Activated CD4-positive, CD25-positive, alpha-beta regulatory T cell treated with anti-CD3 and anti-CD28 coated beads, Interleukin-2, amount 50 U/mL, for 16 hours (primary cell): ENCODE measurements at regions not wholly inside any gene's neighbourhood (a gene's known extent, or its start where the extent isn't known, plus 50 kb on each side); places are given as distances from the start of the nearest gene placed in this dataset.
"Not testable (repeated sequence)": the region's sequence is repeated elsewhere in the genome, so short reads cannot be mapped to it uniquely, and the experiment has no call there.

Experiments used
- DNase-seq: peaks from one replicate; pipeline ENCODE4 v3.0.0-alpha.2; 2020; ENCODE audit warnings: low read depth, low spot score

DNA sequence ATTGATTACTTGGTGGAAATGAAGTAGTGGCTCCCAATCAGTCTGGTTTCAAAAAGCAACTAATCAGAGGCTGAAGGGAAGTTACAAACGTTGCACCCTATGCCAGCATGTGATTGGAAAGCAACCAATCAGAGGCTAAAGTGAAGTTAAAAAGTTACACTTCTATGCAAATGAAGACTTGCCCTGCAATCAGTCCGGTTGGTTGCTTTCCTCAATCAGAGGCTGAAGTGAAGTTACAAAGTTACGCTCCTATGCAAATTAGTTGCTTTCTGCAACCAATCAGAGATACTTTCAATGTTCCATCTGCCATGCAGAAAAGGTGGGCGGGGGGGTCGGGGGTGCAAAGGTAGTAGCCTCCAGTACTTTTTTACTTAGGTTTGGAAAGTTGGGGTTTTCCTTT, 1077.1 kb downstream of the TYW1 start:
- no peak for DNase-seq

DNA sequence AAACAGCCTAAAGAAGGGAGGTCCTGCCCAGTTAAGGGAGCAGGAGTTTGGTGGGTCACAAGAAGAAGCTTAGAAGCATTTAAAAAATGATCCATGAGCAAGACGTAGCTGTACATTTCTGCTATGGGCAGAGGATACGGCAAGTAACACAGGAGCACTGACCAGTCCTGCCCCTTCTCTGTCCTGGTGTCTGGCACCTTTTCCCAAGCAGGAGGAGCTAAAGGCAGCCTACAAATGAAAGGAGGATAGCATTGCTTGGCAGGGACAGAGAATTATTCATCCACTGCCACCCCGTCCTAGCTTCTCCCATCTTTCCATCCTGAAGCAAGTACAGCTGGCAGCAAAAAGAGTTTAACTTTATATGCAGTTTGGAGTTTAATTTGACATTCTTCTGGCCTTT, 1077.6 kb downstream of the TYW1 start:
- DNase-seq: no peak

DNA sequence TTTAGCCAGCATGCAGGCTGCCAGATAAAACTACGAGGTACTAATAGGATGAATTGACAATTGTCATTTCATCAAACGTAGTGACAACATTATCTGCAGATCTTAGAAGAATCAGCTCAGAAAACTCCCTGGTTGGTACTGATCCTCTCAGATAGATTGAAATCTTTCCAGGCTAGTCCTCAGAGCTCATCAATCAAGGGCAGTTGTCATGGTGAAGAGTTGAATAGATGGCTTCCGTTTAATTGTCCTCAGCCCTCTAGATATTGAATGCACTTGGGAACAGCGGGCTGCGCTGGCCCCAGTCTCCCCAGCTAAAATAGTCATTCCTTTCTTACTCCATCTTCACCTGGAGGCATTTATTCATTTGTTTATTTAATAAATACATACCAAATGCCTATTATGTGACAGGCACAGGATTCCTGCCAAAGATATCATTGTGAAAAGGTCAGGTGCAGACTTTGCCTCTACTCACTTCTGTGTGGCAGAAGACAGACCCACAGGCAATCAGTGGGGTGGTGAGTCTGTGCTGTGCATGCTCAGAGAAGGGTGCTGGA, 1081.6 kb downstream of the TYW1 start:
- no peak for DNase-seq

DNA sequence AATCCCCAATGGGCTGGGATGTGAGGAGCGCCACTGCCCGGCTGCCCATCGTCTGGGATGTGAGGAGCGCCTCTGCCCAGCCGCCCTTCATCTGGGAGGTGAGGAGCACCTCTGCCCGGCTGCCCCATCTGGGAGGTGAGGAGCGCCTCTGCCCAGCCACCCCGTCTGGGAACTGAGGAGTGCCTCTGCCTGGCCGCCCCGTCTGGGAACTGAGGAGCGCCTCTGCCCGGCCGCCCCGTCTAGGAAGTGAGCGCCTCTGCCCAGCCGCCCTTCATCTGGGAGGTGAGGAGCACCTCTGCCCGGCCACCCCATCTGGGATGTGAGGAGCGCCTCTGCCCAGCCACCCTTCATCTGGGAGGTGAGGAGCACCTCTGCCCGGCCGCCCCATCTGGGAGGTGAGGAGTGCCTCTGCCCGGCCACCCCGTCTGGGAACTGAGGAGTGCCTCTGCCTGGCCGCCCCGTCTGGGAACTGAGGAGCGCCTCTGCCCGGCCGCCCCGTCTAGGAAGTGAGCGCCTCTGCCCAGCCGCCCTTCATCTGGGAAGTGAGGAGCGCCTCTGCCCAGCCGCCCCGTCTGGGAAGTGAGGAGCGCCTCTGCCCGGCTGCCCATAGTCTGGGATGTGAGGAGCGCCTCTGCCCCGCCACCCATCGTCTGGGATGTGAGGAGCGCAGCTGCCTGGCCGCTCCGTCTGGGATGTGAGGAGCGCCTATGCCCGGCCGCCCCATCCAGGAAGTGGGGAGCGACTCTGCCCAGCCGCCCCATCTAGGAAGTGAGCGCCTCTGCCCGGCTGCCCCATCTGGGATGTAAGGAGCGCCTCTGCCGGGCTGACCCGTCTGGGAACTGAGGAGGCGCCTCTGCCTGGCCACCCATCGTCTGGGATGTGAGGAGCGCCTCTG, 1085.7 kb downstream of the TYW1 start:
- DNase-seq: not testable (repeated sequence)

DNA sequence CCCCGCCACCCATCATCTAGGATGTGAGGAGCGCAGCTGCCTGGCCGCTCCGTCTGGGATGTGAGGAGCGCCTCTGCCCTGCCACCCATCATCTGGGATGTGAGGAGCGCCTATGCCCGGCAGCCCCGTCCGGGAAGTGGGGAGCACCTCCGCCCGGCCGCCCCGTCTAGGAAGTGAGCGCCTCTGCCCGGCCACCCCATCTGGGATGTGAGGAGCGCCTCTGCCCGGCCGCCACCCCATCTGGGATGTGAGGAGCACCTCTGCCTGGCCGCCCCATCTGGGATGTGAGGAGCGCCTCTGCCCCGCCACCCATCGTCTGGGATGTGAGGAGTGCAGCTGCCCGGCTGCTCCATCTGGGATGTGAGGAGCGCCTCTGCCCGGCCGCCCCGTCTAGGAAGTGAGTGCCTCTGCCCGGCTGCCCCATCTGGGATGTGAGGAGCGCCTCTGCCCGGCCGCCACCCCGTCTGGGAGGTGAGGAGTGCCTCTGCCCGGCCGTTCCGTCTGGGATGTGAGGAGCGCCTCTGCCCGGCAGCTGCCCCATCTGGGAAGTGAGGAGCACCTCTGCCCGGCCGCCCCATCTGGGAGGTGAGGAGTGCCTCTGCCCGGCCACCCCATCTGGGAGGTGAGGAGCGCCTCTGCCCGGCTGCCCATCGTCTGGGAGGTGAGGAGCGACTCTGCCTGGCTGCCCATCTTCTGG, 1086.5 kb downstream of the TYW1 start:
- DNase-seq: not testable (repeated sequence)

DNA sequence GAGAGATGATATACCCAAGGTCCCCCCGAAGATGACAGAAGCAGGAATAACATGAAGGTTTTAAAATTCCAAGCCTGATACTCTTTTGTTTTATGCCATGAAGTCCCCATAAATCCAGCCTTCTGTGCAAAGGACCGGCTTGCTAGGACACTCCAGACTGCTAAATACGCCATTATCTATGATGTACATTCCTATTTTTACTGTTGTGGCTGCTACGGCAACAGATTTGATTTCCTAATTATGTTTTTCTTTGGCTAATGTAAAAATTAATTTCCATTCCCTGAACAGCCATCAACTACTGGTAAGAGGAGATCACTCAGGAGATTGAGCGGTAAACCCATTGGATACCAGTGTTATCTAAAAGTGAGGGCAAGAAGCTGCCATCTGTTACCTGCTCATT, 1090.8 kb downstream of the TYW1 start:
- no peak for DNase-seq

DNA sequence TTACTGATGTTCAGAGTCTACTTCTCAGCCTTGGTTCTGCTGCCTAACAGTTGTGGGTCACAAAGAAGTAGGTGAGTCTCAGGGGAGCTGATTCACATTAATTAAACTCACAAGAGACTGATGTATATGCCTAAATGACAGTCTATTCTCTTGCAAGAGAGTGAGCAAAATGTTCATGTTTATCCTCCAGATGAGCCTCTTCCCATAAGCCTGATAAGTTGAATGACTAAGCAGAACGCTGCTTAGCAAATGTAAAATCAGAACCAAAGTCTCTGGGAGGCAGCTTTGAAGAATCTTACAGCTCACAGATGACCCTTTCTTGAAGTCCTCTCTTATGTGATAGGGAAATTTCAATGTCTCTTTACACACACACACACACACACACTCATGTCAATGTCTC, 1092.2 kb downstream of the TYW1 start:
- no peak for DNase-seq

DNA sequence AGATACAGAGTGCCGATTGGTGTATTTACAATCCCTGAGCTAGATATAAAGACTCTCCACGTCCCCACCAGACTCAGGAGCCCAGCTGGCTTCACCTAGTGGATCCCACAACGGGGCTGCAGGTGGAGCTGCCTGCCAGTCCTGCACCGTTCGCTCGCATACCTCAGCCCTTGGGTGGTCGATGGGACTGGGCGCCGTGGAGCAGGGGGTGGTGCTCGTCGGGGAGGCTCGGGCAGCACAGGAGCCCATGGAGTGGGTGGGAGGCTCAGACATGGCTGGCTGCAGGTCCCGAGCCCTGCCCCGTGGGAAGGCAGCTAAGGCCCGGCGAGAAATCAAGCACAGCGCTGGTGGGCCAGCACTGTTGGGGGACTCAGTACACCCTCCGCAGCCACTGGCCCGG, 1093.6 kb downstream of the TYW1 start:
- not testable (repeated sequence) for DNase-seq

DNA sequence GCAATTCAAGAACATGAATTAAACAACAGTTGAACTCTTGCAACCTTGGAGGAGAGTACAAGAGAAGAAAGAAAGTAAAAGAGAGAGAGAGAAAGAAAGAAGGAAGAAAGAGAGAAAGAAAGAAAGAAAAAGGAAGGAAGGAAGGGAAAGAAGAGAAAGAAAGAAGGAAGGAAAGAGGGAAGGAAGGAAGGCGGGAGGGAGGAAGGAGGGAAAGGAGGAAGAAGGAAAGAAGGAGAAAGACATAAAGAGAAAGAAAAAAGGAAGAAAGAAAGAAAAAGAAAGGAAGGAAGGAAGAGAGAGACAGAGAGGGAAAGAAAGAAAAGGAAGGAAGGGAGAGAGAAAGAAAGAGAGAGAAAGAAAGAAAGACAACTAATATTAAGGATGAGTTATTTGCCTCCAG, 1106.7 kb downstream of the TYW1 start:
- no peak for DNase-seq

DNA sequence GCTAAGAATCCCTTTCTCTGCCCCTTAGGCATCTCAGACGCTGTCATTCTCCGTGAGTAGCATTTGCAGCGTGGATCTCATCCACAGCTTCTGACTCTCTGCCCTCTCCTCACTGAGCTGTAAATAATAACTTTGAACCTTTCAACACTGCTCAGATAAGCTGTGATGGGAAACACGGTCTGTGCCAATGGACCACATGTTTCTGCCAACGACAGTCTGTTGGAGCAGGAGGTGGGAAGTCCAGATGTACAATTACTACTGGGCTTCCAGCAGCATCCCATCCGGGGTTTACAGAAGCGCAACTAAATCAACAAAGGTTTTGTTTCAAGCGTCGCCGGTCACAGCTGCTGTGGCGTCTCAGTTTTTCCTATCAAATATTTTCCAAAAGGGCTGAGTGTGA, 1110.6 kb downstream of the TYW1 start:
- no peak for DNase-seq

DNA sequence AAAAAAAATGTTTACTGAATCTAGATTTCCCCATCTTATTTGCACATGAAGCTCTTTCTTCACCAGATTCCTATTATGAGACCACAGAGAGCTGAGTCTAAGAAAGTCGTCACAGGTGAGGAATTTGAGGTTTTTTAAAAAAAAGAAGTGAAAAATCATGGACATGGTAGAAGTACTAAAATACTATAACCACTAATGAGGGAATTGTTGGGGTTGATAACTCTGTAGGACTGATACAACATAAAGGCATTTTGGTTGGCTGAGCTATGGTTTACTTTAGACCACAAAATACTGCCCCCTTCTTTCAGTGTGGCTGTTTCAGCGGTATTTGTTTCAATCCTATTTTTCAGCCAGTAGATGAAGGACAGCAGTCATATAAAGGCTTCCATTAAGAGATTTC, 1111.3 kb downstream of the TYW1 start:
- DNase-seq: no peak

DNA sequence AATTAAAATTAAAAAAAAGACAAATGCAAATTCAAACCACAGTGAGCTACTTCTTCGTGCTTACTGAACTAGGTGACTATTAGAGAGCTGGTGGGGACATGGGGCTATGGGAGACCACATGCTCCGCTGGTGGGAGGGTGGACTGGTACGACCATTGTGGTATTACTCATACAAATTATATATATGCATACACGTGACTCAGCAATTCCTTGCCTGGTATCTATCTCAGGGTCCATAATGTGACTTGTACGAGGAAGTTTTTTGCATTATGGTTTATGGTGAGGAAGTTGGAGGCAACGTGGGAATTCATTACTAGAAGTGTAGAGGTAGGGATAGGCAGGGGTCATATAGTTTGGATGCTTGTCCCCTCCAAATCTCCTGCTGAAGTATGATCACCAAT, 1112.7 kb downstream of the TYW1 start:
- no peak for DNase-seq

DNA sequence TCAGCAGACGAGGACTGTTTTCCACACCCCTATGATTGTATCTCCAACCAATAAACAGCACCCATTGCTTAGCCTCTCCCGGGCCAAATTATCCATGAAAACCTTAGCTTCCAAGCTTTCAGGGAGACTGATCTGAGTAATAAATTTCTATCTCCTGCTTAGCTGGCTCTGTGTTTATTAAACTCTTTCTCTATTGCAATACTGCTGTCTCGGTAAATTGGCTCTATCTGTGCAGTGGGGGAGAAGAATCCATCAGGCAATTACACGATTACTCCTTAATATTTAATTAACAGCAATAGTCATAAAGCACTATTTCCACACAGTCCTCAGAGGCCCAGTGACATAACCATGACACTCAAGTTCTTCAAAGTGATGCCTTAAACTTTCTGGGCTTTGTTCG, 1122.8 kb downstream of the TYW1 start:
- no peak for DNase-seq

DNA sequence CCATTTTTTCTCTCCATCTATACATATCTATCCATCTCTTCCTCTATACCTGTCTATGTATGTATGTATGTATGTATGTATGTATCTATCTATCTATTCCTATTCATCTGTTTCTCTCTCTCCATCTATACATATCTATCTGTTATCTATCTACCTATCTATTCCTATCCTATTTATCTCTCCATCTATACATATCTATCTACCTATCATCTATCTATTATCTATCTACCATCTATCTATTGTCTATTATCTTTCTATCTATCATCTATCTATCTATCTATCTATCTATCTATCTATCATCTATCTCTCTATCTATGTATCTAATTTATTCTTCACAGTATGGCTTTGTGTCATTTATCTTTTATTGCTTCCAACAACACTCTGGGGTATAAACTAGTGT, 1124.4 kb downstream of the TYW1 start:
- DNase-seq: no peak

DNA sequence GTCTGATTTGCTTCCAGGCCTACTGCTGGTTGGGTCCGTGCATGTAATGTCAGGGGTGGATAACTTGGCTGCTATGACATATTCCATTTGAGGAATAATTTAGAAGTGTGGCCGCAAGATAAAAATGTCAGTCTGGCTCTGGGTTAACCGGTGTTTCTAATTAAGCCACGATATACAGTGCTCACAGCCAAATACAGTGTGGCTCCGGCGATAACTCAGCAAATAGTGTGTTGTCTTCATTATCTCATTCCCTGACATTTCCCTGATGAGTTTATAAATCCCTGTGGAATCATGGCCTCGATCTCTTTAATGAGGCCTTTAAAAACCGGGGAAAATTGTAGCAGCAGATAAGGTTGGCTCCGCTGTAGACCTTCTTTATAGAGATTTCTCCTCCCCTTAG, 1125.0 kb downstream of the TYW1 start:
- no peak for DNase-seq

DNA sequence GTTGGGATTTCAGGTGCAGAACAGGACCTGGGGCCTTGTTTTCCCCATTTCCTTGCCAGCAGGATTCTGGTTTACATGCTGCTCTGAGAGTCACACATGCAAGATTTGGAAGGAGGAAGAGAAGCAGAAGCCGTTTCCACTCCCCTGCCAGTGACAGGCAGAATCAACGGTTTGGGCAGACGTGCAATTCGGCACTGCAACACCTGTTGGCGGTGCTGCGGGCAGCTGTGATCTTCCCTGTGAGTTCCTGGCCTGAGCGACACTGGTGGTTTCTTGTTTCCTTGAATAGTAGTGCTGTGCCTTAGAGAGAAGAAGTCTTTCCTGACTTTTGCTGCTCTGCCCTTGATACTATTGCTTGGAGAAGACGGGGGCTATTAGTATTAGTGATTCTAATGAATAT, 1126.2 kb downstream of the TYW1 start:
- DNase-seq: no peak

DNA sequence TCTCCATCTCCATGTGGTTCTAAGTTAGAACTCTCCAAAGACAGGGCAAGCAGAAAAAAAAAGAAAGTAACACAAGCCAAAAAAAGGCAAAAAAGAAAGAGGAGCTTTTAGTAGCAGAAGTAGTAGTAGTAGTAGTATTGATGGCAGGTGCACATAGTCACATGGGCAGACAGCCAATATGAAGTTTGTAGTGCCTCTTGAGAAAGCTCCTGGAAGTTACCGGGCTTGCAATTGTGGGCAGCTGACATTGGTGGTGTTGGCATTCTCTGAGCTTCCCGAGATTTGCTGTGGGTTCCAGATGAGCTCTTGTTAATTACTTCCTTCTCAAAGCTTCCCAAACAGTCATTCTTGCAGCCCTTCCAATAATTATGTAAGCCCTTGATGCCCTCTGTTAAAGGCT, 1128.5 kb downstream of the TYW1 start:
- DNase-seq: no peak

DNA sequence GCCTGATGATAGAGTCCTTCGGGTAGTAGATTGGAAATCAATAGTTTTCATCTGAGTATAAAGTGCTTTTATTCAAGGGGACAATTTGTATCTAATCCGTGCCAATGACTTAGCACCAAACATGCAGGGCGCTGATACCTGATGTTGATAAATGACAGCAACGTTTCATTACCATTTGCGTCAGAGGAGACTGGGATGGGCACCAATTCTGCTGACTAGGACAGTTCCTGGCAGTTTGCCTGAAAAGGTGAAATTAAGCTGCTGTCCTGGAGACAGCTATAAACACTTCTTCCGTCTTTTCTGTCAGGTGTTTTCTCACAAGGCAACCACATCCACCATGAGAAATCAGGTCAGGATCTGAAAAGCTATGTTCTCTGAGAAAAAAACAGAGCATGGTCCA, 1136.4 kb downstream of the TYW1 start:
- DNase-seq: no peak

DNA sequence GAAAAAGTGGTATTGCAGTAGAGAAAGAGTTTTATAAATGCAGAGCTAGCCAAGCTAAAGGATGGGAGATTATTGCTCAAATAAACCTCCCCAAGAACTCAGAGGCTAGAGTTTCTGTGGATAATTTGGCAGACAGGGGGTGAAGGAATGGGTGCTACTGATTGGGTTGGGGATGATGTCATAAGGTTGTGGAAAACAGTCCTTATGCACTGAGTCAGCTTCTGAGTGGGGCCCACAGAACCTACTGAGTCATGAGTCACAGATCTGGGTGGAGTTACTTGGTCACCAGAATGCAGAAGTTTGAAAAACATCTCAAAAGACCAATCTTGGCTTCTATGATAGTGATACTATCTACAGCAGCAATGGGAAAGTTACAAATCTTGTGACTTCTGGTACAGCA, 1146.7 kb downstream of the TYW1 start:
- no peak for DNase-seq

DNA sequence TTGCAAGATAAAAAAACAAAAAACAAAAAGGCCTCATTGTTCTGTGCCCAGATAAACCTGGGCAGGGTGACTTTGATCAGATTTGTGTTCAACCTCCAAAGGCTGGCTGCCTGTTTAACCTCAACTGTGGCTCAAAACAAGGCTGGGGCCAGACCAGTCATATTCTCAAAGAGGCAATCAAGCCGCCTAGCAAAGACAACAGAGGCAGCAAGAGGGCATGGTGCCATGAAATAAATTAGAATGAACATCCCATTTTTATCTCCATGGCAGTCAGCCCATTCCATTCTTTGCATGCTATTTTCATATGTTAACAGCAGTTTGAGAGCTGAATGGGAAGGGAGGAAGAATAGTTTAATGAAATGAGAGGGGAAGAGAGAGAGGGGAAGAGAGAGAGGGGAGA, 1150.3 kb downstream of the TYW1 start:
- DNase-seq: no peak

DNA sequence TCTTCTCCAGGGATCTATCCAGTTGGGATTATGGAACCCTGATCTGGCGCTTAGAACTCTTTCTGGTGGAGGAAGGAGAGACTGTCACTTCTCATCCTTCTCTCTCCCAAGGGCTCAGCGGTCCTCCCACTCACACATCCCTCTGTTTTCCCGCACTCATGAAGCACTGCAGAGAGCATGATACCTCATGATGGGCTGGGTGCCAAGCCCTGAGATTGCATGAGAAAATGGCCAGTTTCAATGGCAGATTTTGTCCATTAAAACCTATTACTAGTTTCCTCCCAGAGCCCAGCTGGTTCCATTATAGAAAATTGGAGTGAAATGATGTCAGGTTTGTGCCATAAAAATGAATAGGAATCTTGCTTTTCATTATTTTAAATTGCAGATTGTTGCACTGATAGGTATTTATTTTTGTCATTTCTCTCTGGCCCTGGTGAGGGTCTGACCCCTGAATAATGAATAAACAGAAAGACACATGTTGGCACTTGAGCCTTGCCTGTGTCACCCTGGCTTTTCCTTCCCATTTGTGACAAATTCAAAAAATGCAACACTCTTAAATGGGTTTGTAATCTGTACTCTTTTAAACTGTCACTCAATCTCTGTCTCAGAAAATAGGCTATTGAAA, 1151.1 kb downstream of the TYW1 start:
- no peak for DNase-seq

DNA sequence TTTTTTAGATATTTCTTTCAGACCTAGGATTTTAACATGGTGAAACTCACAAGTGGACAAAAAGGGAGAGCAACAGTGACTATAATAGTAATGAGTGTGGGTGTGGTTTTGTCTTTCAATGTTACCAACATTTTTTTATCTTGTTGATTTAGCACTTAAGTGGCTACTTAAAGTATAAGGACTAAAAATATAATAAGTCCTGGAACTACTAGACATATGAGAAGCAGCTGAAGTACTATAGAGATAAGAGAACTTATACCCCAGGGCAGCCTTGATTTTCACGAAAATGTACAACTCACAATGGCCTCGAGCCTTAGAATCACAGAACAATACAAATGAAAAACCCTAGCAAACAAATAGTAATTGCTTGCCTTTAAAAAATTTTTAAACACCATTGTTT, 1151.8 kb downstream of the TYW1 start:
- no peak for DNase-seq

DNA sequence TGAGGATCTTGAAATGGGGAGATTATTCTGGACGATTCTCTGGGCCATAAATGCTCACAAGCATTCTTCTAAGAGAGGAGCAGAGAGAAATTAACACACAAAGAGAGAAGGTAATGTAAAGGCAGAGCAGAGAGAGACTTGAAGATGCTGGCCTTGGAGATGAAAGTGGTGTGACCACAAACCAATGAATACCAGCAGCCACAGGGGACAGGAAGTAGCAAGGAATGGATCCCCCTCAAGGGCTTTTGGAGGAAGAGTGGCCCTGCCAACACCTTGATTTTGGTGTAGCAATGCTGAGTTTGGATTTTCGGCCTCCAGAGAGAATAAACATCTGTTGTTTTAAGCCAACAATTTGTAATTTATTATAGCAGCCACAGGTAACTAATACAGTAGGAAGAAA, 1155.6 kb downstream of the TYW1 start:
- DNase-seq: no peak
